Nephron progenitor cell (in vitro differentiated cells): ENCODE measurements at regions not wholly inside any gene's neighbourhood (a gene's known extent, or its start where the extent isn't known, plus 50 kb on each side); places are given as distances from the start of the nearest gene placed in this dataset.

ENCODE experiments used
- DNase-seq: peaks from one replicate; pipeline ENCODE4 v3.0.0; 2021
- H3K27ac Mint-ChIP-seq: 2 replicates; pipeline ENCODE4 v1.8.0; 2021; ENCODE audit warnings: mild to moderate bottlenecking, moderate library complexity, mixed read lengths
- H3K27me3 Mint-ChIP-seq: 2 replicates; pipeline ENCODE4 v1.8.0; 2021; ENCODE audit warnings: mild to moderate bottlenecking, low read depth, mixed read lengths; ENCODE audit not compliant: poor library complexity
- H3K36me3 Mint-ChIP-seq: 2 replicates; pipeline ENCODE4 v1.8.0; 2021; ENCODE audit warnings: low read depth, mixed read lengths
- H3K4me1 Mint-ChIP-seq: 2 replicates; pipeline ENCODE4 v1.8.0; 2021; ENCODE audit warnings: mixed read lengths
- H3K4me3 Mint-ChIP-seq: 2 replicates; pipeline ENCODE4 v1.8.0; 2021; ENCODE audit warnings: mild to moderate bottlenecking, moderate library complexity, mixed read lengths
- H3K9me3 Mint-ChIP-seq: 2 replicates; pipeline ENCODE4 v1.8.0; 2021; ENCODE audit warnings: mild to moderate bottlenecking, moderate library complexity, mixed read lengths
- TF ChIP-seq, protein P1 (sequence below): fragments of 200-600 bp; sonication (generic); IDR thresholded peaks from 2 replicates; pipeline ENCODE4 v1.5.0; 2021; ENCODE audit warnings: antibody characterized with exemption

DNA sequence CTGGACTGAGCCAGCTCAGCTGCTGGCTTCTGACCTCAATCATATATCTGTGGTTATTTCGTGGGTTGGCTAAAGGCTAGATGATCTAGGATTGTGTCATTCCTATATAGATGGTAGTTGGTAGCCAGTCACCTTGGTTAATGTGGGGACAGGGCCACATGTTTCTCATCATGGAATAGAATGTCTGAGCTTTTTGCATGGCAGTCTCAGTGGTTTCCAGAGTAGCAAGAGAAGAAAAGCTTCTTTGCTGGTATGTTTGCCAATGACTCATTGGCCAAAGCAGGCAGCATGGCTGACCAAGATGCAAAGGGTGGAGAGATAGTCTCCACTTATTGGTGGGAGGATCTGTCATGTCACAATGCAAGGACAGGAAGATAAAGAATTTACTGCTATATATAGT, 746.4 kb upstream of the FLRT2 start:
- H3K4me3 Mint-ChIP-seq: no peak overlapping the region
- no peaks in the 10 kb centered on the region for H3K36me3 Mint-ChIP-seq
- no peaks in the 10 kb centered on the region for H3K27me3 Mint-ChIP-seq
- peaks cover 12% of the 10 kb centered on the region for H3K9me3 Mint-ChIP-seq
- TF ChIP-seq, protein P1, sequence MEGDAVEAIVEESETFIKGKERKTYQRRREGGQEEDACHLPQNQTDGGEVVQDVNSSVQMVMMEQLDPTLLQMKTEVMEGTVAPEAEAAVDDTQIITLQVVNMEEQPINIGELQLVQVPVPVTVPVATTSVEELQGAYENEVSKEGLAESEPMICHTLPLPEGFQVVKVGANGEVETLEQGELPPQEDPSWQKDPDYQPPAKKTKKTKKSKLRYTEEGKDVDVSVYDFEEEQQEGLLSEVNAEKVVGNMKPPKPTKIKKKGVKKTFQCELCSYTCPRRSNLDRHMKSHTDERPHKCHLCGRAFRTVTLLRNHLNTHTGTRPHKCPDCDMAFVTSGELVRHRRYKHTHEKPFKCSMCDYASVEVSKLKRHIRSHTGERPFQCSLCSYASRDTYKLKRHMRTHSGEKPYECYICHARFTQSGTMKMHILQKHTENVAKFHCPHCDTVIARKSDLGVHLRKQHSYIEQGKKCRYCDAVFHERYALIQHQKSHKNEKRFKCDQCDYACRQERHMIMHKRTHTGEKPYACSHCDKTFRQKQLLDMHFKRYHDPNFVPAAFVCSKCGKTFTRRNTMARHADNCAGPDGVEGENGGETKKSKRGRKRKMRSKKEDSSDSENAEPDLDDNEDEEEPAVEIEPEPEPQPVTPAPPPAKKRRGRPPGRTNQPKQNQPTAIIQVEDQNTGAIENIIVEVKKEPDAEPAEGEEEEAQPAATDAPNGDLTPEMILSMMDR: no peak
- no peaks in the 10 kb centered on the region for H3K4me1 Mint-ChIP-seq
- no peak for DNase-seq
- H3K27ac Mint-ChIP-seq: no peak overlapping the region

DNA sequence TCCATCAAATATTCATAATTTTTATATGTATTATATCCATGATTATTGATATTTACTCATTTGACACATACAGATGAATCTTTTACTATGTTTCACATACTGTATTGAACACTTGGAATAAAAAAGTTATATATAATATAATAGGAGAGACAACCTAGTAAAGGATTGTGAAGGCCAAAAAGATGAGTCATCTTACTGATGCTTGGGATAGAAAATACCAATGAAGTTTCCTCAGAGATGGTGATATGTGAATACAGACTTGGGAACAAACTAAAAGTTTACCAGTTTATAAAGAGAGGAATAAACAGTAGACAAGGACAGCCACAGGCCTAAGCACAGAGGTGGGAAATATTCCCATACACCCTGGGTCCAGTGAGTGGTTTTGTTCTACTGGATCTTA, 743.9 kb upstream of the FLRT2 start:
- peaks cover 12% of the 10 kb centered on the region for H3K9me3 Mint-ChIP-seq
- no peaks in the 10 kb centered on the region for H3K36me3 Mint-ChIP-seq
- TF ChIP-seq, protein P1: no peak
- H3K27ac Mint-ChIP-seq: no peak overlapping the region
- H3K4me1 Mint-ChIP-seq: no peaks in the 10 kb centered on the region
- no peak overlapping the region for H3K4me3 Mint-ChIP-seq
- DNase-seq: no peak
- peaks cover 4% of the 10 kb centered on the region for H3K27me3 Mint-ChIP-seq

DNA sequence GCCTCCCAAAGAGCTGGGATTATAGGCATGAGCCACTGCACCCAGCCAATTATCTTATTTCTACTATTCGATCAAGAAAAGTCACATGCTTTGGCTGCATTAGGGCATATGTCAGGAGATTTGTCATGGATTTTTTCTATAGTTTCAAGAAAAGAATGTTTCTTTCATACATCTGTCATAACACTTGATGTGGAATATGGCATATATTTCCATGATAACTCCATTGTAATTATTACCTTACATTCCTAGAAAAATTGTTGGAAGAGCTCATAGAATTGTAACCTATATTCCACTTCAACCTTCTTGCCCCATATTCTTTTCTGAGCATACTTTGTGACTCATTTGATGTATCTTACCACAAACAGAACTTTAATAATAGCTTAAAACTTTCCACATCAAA, 740.9 kb upstream of the FLRT2 start:
- H3K27me3 Mint-ChIP-seq: peaks cover 4% of the 10 kb centered on the region
- no peaks in the 10 kb centered on the region for H3K36me3 Mint-ChIP-seq
- no peak overlapping the region for H3K27ac Mint-ChIP-seq
- TF ChIP-seq, protein P1: no peak
- peaks cover 12% of the 10 kb centered on the region for H3K9me3 Mint-ChIP-seq
- H3K4me1 Mint-ChIP-seq: no peaks in the 10 kb centered on the region
- H3K4me3 Mint-ChIP-seq: no peak overlapping the region
- DNase-seq: no peak

DNA sequence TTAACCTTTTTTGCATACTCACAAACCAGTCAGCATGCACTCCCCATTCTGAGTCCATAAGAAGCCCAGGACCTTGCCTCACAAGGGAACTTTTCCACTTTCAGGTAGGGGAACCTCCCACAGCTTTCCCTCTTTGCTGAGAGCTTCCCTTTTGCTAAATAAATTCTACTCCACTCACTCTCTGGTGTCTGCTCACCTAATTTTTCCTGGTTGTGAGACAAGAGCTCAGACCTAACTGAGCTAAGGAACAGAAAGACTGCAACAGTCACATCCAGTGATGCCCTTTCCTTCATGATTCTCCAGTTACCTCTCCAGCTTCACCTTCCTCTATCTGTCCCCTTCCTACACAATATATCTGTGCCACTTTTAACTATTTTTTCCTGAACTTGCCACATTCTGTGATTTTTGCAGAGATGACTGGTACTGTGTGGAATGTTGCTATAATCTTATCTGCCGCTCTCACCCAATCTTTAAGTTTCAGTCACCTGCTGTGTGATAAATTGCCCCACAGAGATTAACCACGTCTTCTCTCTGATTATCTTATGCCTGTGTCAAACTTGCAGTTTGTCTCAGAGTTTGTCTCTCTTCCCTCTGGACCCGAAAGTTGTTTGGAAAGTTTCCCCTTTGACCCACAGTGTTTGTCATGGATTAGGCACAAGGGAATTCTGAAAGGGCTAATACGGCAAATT, 737.1 kb upstream of the FLRT2 start:
- H3K4me3 Mint-ChIP-seq: no peak overlapping the region
- H3K9me3 Mint-ChIP-seq: no peaks in the 10 kb centered on the region
- no peak for DNase-seq
- peaks cover 4% of the 10 kb centered on the region for H3K27me3 Mint-ChIP-seq
- TF ChIP-seq, protein P1: no peak
- H3K27ac Mint-ChIP-seq: no peak overlapping the region
- H3K4me1 Mint-ChIP-seq: no peaks in the 10 kb centered on the region
- H3K36me3 Mint-ChIP-seq: no peaks in the 10 kb centered on the region

DNA sequence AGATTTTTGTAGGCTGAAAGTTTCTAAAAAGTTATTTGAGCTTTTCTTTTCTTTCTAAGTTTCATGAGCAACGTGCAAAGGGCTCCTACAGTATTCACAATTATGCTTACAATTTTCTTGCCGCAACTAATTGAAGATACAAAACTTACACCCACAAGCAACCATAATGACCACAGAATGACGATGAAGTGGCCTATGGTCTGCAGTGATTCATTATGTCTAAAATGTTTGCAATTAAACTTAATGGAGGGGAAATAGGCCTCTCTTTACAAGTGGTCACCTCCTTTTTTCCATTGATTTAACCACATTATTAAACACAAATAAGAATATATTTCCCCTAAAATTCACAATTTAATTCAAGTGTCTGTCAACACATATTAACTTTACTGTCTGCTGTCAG, 732.6 kb upstream of the FLRT2 start:
- H3K4me1 Mint-ChIP-seq: peaks cover 6% of the 10 kb centered on the region
- no peak overlapping the region for H3K27ac Mint-ChIP-seq
- no peak overlapping the region for H3K4me3 Mint-ChIP-seq
- H3K36me3 Mint-ChIP-seq: no peaks in the 10 kb centered on the region
- no peak for DNase-seq
- no peaks in the 10 kb centered on the region for H3K9me3 Mint-ChIP-seq
- TF ChIP-seq, protein P1: no peak
- H3K27me3 Mint-ChIP-seq: no peaks in the 10 kb centered on the region

DNA sequence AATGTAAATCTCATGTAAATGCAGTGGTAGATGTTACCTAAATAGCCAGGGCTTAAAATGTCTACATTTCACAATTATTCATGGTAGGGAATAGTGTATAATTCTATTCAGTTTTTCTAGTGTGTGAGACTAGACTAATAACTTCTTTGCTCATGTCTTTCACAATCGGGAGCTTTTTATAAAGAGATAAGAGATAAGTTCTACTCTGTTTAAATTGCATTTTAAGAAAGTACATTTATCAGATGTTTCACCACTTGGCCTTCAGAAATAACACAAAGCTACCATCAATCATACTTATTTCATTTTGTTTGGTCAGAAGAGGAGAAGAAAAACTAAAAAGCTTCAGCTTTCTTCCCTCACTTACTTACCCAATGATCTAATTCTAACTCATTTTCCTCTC, 725.5 kb upstream of the FLRT2 start:
- H3K9me3 Mint-ChIP-seq: no peaks in the 10 kb centered on the region
- no peak for DNase-seq
- H3K36me3 Mint-ChIP-seq: no peaks in the 10 kb centered on the region

More for the DNA sequence above, 725.5 kb upstream of the FLRT2 start:
- TF ChIP-seq, protein P1: no peak
- no peak overlapping the region for H3K27ac Mint-ChIP-seq
- H3K4me1 Mint-ChIP-seq: no peaks in the 10 kb centered on the region
- H3K27me3 Mint-ChIP-seq: no peaks in the 10 kb centered on the region
- H3K4me3 Mint-ChIP-seq: no peak overlapping the region
